ENCODE measurements at regions not wholly inside any gene's neighbourhood (a gene's known extent, or its start where the extent isn't known, plus 50 kb on each side); places are given as distances from the start of the nearest gene placed in this dataset.

DNA sequence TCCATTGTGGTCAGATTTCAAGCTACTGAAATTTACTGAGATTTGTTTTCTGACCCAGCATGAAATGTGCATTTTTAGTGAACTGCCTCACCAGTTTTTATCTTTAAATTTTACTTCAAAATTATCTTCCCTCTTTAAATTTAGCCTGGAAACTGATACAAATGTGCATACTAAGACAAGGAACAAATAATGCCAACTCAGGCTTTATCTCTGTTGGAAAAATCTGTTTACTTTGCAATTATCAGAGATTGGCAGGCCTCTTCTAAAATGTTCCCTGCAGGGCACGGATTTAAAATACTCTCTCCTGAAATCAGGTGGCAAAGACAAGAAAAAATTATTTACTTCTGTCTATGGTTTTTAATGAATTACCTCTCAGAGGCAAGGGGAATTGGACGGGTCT, 151.0 kb upstream of the PTCH1 start:
- no peak overlapping the region for H3K9ac ChIP-seq (ENCODE audit: low read depth, low read length)
- peaks cover 22% of the 10 kb centered on the region for H3K4me1 ChIP-seq (ENCODE audit: insufficient read depth, low read length)
- H3K9me3 ChIP-seq (ENCODE audit: insufficient read depth, low read depth, low read length) = no peaks in the 10 kb centered on the region
- H3K27ac ChIP-seq (ENCODE audit: low read depth, low read length) = no peak overlapping the region
- no peaks in the 10 kb centered on the region for H3K36me3 ChIP-seq (ENCODE audit: insufficient read depth, low read length)
- no peaks in the 10 kb centered on the region for H3K27me3 ChIP-seq (ENCODE audit: insufficient read depth, low read length)
- no peak overlapping the region for H3K4me3 ChIP-seq (ENCODE audit: low read length)
- 75% methylated on average over 1 of the region's 2 CpGs for WGBS

DNA sequence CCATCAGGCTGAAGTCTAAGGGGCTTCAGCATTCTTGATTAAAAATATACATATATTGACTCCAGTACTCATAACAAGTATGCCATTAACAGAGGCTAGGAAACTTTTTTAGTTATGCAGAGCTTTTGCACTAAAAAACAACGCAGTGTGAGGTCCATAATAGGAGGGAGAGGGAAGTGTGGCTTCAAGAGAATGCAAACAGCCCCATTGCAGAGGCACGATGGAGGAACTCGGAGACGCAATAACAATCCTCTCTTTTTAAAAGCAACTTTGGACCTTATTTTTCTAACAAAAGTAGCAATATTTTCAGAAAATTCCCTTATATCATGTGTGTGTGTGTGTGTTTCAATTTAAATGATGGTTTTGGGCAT, 150.0 kb upstream of the PTCH1 start:
- H3K36me3 ChIP-seq (ENCODE audit: insufficient read depth, low read length) = no peaks in the 10 kb centered on the region
- H3K9me3 ChIP-seq (ENCODE audit: insufficient read depth, low read depth, low read length) = no peaks in the 10 kb centered on the region
- H3K27me3 ChIP-seq (ENCODE audit: insufficient read depth, low read length) = no peaks in the 10 kb centered on the region
- WGBS = 24% methylated on average over 4 of the region's 4 CpGs
- peaks cover 22% of the 10 kb centered on the region for H3K4me1 ChIP-seq (ENCODE audit: insufficient read depth, low read length)
- no peak overlapping the region for H3K27ac ChIP-seq (ENCODE audit: low read depth, low read length)
- no peak overlapping the region for H3K9ac ChIP-seq (ENCODE audit: low read depth, low read length)
- H3K4me3 ChIP-seq (ENCODE audit: low read length) = no peak overlapping the region

DNA sequence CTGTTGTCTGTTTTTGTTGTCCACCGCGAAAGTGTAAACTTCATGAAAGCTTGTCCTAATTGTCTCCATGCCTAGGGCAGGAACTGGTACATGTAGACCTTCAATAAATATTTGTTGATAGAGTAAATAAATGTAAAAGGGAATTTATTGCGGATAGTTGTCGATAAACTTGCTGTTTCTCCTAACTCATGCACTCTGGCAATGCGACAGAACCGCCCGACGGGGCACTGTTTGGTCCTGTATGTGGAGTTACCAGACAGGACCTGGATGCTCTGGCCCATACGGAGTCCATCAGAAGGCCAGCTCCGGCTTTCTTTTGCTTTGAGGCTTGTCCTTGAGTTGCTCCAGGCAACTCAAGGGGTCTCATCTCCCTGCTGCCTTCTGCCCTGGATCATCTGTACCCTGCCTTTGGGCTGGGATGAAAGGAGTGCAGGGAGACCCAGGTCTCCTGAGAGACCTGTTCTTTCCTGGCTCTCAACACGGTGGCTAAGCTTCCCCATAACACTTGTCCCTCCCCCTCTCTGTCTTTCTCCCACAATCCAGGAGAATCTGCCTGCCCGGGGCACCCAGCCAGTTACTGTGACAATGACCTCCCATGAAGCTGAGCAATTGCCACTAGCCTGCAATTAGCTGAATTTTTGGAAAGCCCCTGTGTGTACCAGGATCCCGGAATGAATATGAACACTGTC, 149.5 kb upstream of the PTCH1 start:
- Histone ChIP-seq H3K27ac (ENCODE audit: low read depth, low read length) (no peak overlapping the region), H3K4me3 (ENCODE audit: low read length) (no peak overlapping the region), H3K4me1 (ENCODE audit: insufficient read depth, low read length) (peaks cover 22% of the 10 kb centered on the region), H3K9me3 (ENCODE audit: insufficient read depth, low read depth, low read length) (no peaks in the 10 kb centered on the region), H3K36me3 (ENCODE audit: insufficient read depth, low read length) (no peaks in the 10 kb centered on the region), H3K27me3 (ENCODE audit: insufficient read depth, low read length) (no peaks in the 10 kb centered on the region), H3K9ac (ENCODE audit: low read depth, low read length) (no peak overlapping the region)
- 71% methylated on average over 13 of the region's 13 CpGs for WGBS

DNA sequence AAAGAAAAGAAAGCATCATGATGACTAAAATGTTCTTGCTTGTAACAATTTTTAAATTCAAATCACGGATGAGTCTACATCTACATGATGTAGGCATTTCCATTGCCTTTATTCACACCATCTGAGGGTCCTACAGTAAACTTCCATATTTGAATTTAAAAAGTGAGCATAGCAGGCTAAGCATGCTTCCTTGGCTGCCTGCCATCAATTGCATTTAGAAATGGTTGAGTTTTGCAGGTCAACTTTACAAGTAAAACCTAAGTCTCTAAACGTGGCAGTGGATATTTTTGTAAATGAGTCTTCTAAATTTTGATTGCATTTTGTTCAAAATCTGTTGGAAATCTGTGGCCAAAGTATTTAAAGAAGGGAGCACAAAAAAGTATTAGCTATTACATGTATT, 136.5 kb upstream of the PTCH1 start:
- H3K4me3 ChIP-seq (ENCODE audit: low read length) = no peak overlapping the region
- H3K36me3 ChIP-seq (ENCODE audit: insufficient read depth, low read length) = no peaks in the 10 kb centered on the region
- H3K27ac ChIP-seq (ENCODE audit: low read depth, low read length) = no peak overlapping the region
- WGBS = 97% methylated on average over 2 of the region's 2 CpGs
- peaks cover 2% of the 10 kb centered on the region; the same call in 1 of the 2 replicates for H3K9me3 ChIP-seq (ENCODE audit: insufficient read depth, low read depth, low read length)
- H3K9ac ChIP-seq (ENCODE audit: low read depth, low read length) = no peak overlapping the region
- H3K4me1 ChIP-seq (ENCODE audit: insufficient read depth, low read length) = peaks cover 3% of the 10 kb centered on the region; the same call in 1 of the 2 replicates
- H3K27me3 ChIP-seq (ENCODE audit: insufficient read depth, low read length) = no peaks in the 10 kb centered on the region

DNA sequence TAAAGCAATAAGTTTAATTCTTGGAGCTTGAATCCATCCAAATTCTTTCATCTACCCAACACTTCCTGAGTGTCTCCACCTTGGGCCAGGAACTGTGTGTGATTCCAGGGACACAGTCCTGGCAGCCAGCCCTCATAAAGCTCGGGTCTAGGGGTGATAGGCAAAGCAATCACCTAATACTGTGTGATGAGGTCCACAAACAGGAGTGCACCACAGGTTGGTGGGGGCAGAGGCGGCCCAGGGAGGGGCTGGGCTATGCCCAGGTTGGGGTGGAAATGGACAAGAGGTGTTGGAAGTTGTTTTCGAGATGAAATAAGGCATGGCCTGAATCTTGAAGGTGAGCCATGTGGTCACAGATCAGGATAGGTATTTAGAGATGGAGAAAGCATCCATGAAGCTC, 133.9 kb upstream of the PTCH1 start:
- Histone ChIP-seq H3K36me3 (ENCODE audit: insufficient read depth, low read length) (no peaks in the 10 kb centered on the region), H3K4me3 (ENCODE audit: low read length) (no peak overlapping the region), H3K27me3 (ENCODE audit: insufficient read depth, low read length) (no peaks in the 10 kb centered on the region), H3K4me1 (ENCODE audit: insufficient read depth, low read length) (peaks cover 5% of the 10 kb centered on the region; the same call in 1 of the 2 replicates), H3K9me3 (ENCODE audit: insufficient read depth, low read depth, low read length) (no peaks in the 10 kb centered on the region), H3K9ac (ENCODE audit: low read depth, low read length) (no peak overlapping the region), H3K27ac (ENCODE audit: low read depth, low read length) (no peak overlapping the region)
- WGBS = 91% methylated on average over 3 of the region's 3 CpGs

DNA sequence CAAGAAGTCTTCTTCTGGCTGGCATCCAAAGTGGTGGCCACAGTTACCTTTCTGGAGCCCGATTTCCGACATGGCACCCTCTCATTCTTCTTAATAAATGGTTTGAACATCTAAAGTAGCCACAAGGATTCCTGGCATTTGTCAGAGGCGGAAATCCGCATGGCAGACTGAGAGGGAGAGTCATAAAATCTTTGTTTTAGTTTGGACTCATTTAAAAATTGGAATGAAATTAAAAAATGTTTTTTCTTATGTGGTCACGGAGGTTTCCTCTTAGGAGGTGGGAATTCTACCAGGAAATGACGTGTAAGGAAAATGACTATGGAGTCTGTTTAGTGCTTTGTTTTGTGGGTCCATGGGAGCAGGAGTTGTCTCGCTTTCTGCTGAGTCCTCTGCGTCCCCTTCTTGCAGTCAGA, 133.0 kb upstream of the PTCH1 start:
- no peak overlapping the region for H3K4me3 ChIP-seq (ENCODE audit: low read length)
- no peaks in the 10 kb centered on the region for H3K36me3 ChIP-seq (ENCODE audit: insufficient read depth, low read length)
- 92% methylated on average over 8 of the region's 8 CpGs for WGBS
- no peaks in the 10 kb centered on the region for H3K9me3 ChIP-seq (ENCODE audit: insufficient read depth, low read depth, low read length)
- H3K4me1 ChIP-seq (ENCODE audit: insufficient read depth, low read length) = peaks cover 5% of the 10 kb centered on the region; the same call in 1 of the 2 replicates
- H3K27me3 ChIP-seq (ENCODE audit: insufficient read depth, low read length) = no peaks in the 10 kb centered on the region
- no peak overlapping the region for H3K27ac ChIP-seq (ENCODE audit: low read depth, low read length)
- H3K9ac ChIP-seq (ENCODE audit: low read depth, low read length) = no peak overlapping the region

DNA sequence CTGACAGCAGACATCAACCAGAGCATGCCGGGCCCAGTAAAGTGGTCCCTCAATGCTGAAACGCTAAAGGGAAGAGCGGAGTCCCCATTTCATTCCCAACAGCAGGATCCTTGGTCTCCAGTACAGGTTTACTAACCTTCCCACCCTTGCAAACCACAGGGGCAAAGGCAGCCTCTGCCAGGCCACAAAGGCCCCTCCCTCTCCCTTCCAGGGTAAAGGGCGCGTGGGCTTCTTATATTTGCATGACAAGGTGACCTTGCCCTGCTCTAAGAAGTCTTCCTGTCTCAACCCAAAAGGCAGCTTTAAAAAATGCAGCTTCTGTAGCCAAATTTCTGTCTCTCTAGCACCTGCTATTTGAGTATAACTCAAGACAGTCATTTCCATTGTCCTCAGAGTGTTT, 131.5 kb upstream of the PTCH1 start:
- Histone ChIP-seq H3K9ac (ENCODE audit: low read depth, low read length) (no peak overlapping the region), H3K4me3 (ENCODE audit: low read length) (no peak overlapping the region), H3K27ac (ENCODE audit: low read depth, low read length) (no peak overlapping the region), H3K9me3 (ENCODE audit: insufficient read depth, low read depth, low read length) (no peaks in the 10 kb centered on the region), H3K36me3 (ENCODE audit: insufficient read depth, low read length) (no peaks in the 10 kb centered on the region), H3K27me3 (ENCODE audit: insufficient read depth, low read length) (no peaks in the 10 kb centered on the region), H3K4me1 (ENCODE audit: insufficient read depth, low read length) (peaks cover 5% of the 10 kb centered on the region; the same call in 1 of the 2 replicates)
- WGBS = 70% methylated on average over 5 of the region's 5 CpGs

DNA sequence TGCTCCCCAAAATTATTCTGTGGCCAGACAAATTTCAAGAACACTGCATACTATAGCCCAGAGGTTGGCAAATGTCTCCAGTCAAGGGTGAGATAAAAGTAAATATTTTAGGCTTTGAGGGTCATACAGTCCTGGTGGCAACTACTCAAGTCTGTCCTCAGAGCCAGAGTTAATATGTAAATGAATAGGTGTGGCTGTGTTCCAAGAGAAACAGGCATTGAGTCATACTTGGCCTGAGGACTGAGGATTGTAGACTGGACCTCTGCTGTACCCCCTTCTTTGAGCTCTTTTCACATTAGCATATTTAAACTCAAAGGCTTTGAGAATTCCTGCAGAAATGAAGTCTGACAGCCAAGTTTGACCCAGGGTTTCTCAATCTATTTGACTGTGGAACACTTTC, 129.2 kb upstream of the PTCH1 start:
- Histone ChIP-seq H3K36me3 (ENCODE audit: insufficient read depth, low read length) (no peaks in the 10 kb centered on the region), H3K4me1 (ENCODE audit: insufficient read depth, low read length) (peaks cover 5% of the 10 kb centered on the region; the same call in 1 of the 2 replicates), H3K9me3 (ENCODE audit: insufficient read depth, low read depth, low read length) (no peaks in the 10 kb centered on the region), H3K9ac (ENCODE audit: low read depth, low read length) (no peak overlapping the region), H3K27me3 (ENCODE audit: insufficient read depth, low read length) (no peaks in the 10 kb centered on the region), H3K4me3 (ENCODE audit: low read length) (no peak overlapping the region), H3K27ac (ENCODE audit: low read depth, low read length) (no peak overlapping the region)

DNA sequence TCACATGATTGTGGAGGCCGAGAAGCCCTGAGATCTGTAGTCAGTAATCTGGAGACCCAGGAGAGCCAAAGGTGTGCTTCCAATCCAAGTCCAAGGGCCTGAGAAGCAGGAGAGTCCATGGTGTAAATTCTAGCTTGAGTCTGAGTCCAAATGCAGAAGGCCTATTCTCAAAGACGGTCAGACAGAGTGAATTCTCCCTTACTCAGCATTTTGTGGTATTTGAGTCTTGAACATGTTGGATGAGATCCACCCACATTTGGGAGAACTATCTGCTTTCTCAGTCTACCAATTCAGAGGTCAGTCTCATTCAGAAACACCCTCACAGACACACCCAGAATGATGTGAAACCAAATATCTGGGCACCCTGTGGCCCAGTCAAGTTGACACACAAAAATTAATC, 128.8 kb upstream of the PTCH1 start:
- Histone ChIP-seq H3K4me3 (ENCODE audit: low read length) (no peak overlapping the region), H3K27ac (ENCODE audit: low read depth, low read length) (no peak overlapping the region), H3K9me3 (ENCODE audit: insufficient read depth, low read depth, low read length) (no peaks in the 10 kb centered on the region), H3K27me3 (ENCODE audit: insufficient read depth, low read length) (no peaks in the 10 kb centered on the region), H3K4me1 (ENCODE audit: insufficient read depth, low read length) (peaks cover 5% of the 10 kb centered on the region; the same call in 1 of the 2 replicates), H3K9ac (ENCODE audit: low read depth, low read length) (no peak overlapping the region), H3K36me3 (ENCODE audit: insufficient read depth, low read length) (no peaks in the 10 kb centered on the region)
- WGBS = 89% methylated on average over 2 of the region's 2 CpGs

DNA sequence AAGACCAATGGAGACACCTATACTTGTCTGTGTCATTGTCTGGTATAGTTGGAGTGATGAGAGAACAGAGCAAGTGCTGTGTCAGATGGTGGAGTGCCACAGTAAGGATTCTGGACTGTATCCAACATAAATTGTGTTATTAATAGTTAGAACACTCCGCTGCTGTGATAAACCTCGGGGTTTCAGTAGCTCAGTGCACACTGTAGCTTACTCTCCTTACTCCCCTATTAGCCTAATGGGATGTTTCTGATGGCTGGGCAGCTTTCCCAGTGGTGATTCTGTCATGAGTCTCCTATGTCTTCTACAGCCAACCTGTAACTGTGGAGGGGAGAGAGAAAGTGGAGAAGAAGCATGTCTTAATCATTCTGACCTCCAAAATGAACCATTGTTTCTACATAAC, 127.6 kb upstream of the PTCH1 start:
- H3K27me3 ChIP-seq (ENCODE audit: insufficient read depth, low read length) = no peaks in the 10 kb centered on the region
- no peak overlapping the region for H3K9ac ChIP-seq (ENCODE audit: low read depth, low read length)
- H3K4me1 ChIP-seq (ENCODE audit: insufficient read depth, low read length) = peaks cover 5% of the 10 kb centered on the region; the same call in 1 of the 2 replicates
- WGBS = no CpG with 5 or more reads among the region's 2 CpGs
- no peaks in the 10 kb centered on the region for H3K36me3 ChIP-seq (ENCODE audit: insufficient read depth, low read length)
- H3K9me3 ChIP-seq (ENCODE audit: insufficient read depth, low read depth, low read length) = no peaks in the 10 kb centered on the region
- no peak overlapping the region for H3K27ac ChIP-seq (ENCODE audit: low read depth, low read length)
- no peak overlapping the region for H3K4me3 ChIP-seq (ENCODE audit: low read length)

DNA sequence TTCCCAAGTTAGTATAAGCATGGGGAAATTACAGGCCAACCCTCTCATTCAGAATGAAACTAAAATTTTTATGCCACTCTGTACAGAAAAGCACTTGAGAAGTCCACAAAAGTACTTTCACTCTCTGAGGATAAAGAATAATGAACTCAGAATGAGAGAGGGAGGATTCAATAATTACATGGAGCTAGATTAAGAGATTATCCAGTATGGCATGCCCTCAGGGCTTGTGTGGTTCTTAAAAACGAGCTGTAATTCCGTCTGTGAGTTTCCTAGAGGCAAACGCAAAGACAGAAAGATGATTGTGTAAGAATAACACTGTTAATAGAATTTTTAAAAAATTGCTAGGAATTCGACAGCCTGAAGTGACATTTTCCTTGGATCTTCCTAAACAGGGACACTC, 126.8 kb upstream of the PTCH1 start:
- Histone ChIP-seq H3K9me3 (ENCODE audit: insufficient read depth, low read depth, low read length) (no peaks in the 10 kb centered on the region), H3K27ac (ENCODE audit: low read depth, low read length) (no peak overlapping the region), H3K36me3 (ENCODE audit: insufficient read depth, low read length) (no peaks in the 10 kb centered on the region), H3K9ac (ENCODE audit: low read depth, low read length) (no peak overlapping the region), H3K4me1 (ENCODE audit: insufficient read depth, low read length) (peaks cover 5% of the 10 kb centered on the region; the same call in 1 of the 2 replicates), H3K4me3 (ENCODE audit: low read length) (no peak overlapping the region), H3K27me3 (ENCODE audit: insufficient read depth, low read length) (no peaks in the 10 kb centered on the region)
- 70% methylated on average over 4 of the region's 4 CpGs for WGBS

DNA sequence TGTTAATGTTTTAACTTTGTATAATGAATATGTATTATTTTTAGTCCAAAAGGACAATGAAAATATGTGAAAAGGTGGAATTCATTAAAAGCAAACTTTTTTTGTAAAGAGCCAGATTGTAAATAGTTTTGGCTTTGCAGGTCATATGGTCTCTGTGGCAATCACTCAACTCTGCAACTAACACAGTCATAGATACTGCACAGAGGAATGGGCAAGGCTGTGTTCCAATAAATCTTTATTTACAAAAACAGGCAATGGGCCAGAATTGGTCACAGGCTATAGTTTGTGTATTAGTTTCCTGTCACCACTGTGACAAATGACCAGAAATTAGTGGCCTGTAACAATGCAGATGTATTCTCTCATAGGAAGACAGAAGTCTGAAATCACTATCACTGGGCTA, 125.4 kb upstream of the PTCH1 start:
- Histone ChIP-seq H3K27ac (ENCODE audit: low read depth, low read length) (no peak overlapping the region), H3K36me3 (ENCODE audit: insufficient read depth, low read length) (no peaks in the 10 kb centered on the region), H3K9ac (ENCODE audit: low read depth, low read length) (no peak overlapping the region), H3K9me3 (ENCODE audit: insufficient read depth, low read depth, low read length) (no peaks in the 10 kb centered on the region), H3K4me3 (ENCODE audit: low read length) (no peak overlapping the region), H3K27me3 (ENCODE audit: insufficient read depth, low read length) (no peaks in the 10 kb centered on the region), H3K4me1 (ENCODE audit: insufficient read depth, low read length) (no peaks in the 10 kb centered on the region)
